CD4-positive, CD25-positive, alpha-beta regulatory T cell (primary cell): ENCODE measurements at regions not wholly inside any gene's neighbourhood (a gene's known extent, or its start where the extent isn't known, plus 50 kb on each side); places are given as distances from the start of the nearest gene placed in this dataset.

Source experiments
- ATAC-seq, 2 donors: fragments of 150-1000 bp; cut with Tn5 transposase; one replicate each; pipeline ENCODE4 v1.10.0; 2021; ENCODE audit warnings: low read depth in 2 of 2, moderate number of reproducible peaks in 2 of 2, moderate library complexity in 1 of 2
- DNase-seq, 3 donors: peaks; one replicate each; pipeline versions ENCODE4 v3.0.0 to v3.0.0-alpha.2; 2012 to 2022; ENCODE audit warnings: mixed read lengths in 1 of 3
- H3K27ac ChIP-seq: one replicate; pipeline ENCODE4 v1.7.0; 2013; ENCODE audit warnings: mild to moderate bottlenecking, low read length; ENCODE audit not compliant: insufficient read depth, poor library complexity, severe bottlenecking
- H3K27me3 ChIP-seq: one replicate; pipeline ENCODE4 v1.7.0; 2013; ENCODE audit warnings: low read length; ENCODE audit not compliant: control insufficient read depth, insufficient read depth
- H3K36me3 ChIP-seq: one replicate; pipeline ENCODE4 v1.7.0; 2013; ENCODE audit warnings: mild to moderate bottlenecking, low read length, moderate library complexity; ENCODE audit not compliant: control insufficient read depth, insufficient read depth
- H3K4me1 ChIP-seq: 2 replicates; pipeline ENCODE4 v1.7.0; 2013; ENCODE audit warnings: mild to moderate bottlenecking, low read length; ENCODE audit not compliant: insufficient read depth, control insufficient read depth, poor library complexity, severe bottlenecking
- H3K4me3 ChIP-seq: one replicate; pipeline ENCODE4 v1.7.0; 2013; ENCODE audit warnings: low read depth, mild to moderate bottlenecking, low read length, moderate library complexity
- H3K9me3 ChIP-seq, 2 experiments: 1 replicate in 1 of 2; 2 replicates in 1 of 2; pipeline ENCODE4 v1.7.0; 2013; ENCODE audit warnings: low read length in 2 of 2, mild to moderate bottlenecking in 1 of 2, moderate library complexity in 1 of 2; ENCODE audit not compliant: control insufficient read depth in 2 of 2
- H3K27ac Mint-ChIP-seq, 3 donors: one replicate each; pipeline ENCODE4 v1.8.0; 2020 to 2022; ENCODE audit warnings: mild to moderate bottlenecking in 3 of 3, mixed read lengths in 3 of 3, moderate library complexity in 2 of 3
- H3K27me3 Mint-ChIP-seq: one replicate; pipeline ENCODE4 v1.8.0; 2022; ENCODE audit warnings: mild to moderate bottlenecking, mixed read lengths
- H3K36me3 Mint-ChIP-seq: one replicate; pipeline ENCODE4 v1.8.0; 2020; ENCODE audit warnings: mixed read lengths
- H3K4me1 Mint-ChIP-seq, 4 donors: one replicate each; pipeline ENCODE4 v1.8.0; 2020 to 2022; ENCODE audit warnings: mixed read lengths in 4 of 4, mild to moderate bottlenecking in 1 of 4
- H3K4me3 Mint-ChIP-seq, 4 donors: one replicate each; pipeline ENCODE4 v1.8.0; 2020 to 2022; ENCODE audit warnings: mild to moderate bottlenecking in 4 of 4, mixed read lengths in 4 of 4, moderate library complexity in 3 of 4
- H3K9me3 Mint-ChIP-seq, 7 donors: one replicate each; pipeline ENCODE4 v1.8.0; 2020 to 2022; ENCODE audit warnings: mixed read lengths in 7 of 7, mild to moderate bottlenecking in 3 of 7, moderate library complexity in 2 of 7

GRCh38 chr7:70915067-70915466 lies 216.9 kb upstream of the GALNT17 start:
- Mint-ChIP-seq H3K27ac (no peak overlapping the region), H3K4me1 (no peaks in the 10 kb centered on the region), H3K4me3 (no peak overlapping the region), H3K27me3 (no peaks in the 10 kb centered on the region), H3K9me3 (peaks cover 0 to 12% (median 8%) of the 10 kb centered on the region in 7 donors), H3K36me3 (no peaks in the 10 kb centered on the region)
- Histone ChIP-seq H3K27ac (no peak overlapping the region), H3K9me3 (peaks cover 3 to 4% of the 10 kb centered on the region in 2 experiments), H3K4me1 (no peaks in the 10 kb centered on the region), H3K27me3 (no peaks in the 10 kb centered on the region), H3K4me3 (no peak overlapping the region), H3K36me3 (no peaks in the 10 kb centered on the region)
- ATAC-seq (no peak), DNase-seq (no peak)

- Histone ChIP-seq H3K4me1 (no peaks in the 10 kb centered on the region), H3K27me3 (no peaks in the 10 kb centered on the region), H3K27ac (no peak overlapping the region), H3K36me3 (no peaks in the 10 kb centered on the region), H3K4me3 (no peak overlapping the region), H3K9me3 (peaks cover 0 to 4% of the 10 kb centered on the region in 2 experiments)
- H3K27ac Mint-ChIP-seq, result no peak overlapping the region
- H3K36me3 Mint-ChIP-seq, result no peaks in the 10 kb centered on the region
- ATAC-seq (no peak), DNase-seq (no peak)
- no peaks in the 10 kb centered on the region for H3K27me3 Mint-ChIP-seq
- H3K4me3 Mint-ChIP-seq, result no peak overlapping the region
- H3K9me3 Mint-ChIP-seq, result peaks cover 0 to 24% (median 4%) of the 10 kb centered on the region in 7 donors
- H3K4me1 Mint-ChIP-seq, result no peaks in the 10 kb centered on the region
Observed at GRCh38 chr7:70919481-70920073, 212.4 kb upstream of the GALNT17 start.

GRCh38 chr7:70920876-70921275 lies 211.1 kb upstream of the GALNT17 start:
- H3K4me3 Mint-ChIP-seq, result no peak overlapping the region
- Histone ChIP-seq H3K36me3 (no peaks in the 10 kb centered on the region), H3K9me3 (peaks cover 0 to 4% of the 10 kb centered on the region in 2 experiments), H3K4me1 (no peaks in the 10 kb centered on the region), H3K27ac (no peak overlapping the region), H3K27me3 (no peaks in the 10 kb centered on the region), H3K4me3 (no peak overlapping the region)
- peaks cover 0 to 26% (median 3%) of the 10 kb centered on the region in 7 donors for H3K9me3 Mint-ChIP-seq
- no peaks in the 10 kb centered on the region for H3K4me1 Mint-ChIP-seq
- no peaks in the 10 kb centered on the region for H3K36me3 Mint-ChIP-seq
- ATAC-seq (no peak), DNase-seq (no peak)
- no peak overlapping the region for H3K27ac Mint-ChIP-seq
- no peaks in the 10 kb centered on the region for H3K27me3 Mint-ChIP-seq

GRCh38 chr7:70923181-70923845 lies 208.6 kb upstream of the GALNT17 start:
- ATAC-seq (no peak), DNase-seq (no peak)
- H3K27me3 ChIP-seq, result no peaks in the 10 kb centered on the region
- H3K4me1 ChIP-seq, result no peaks in the 10 kb centered on the region
- H3K9me3 Mint-ChIP-seq, result peaks cover 0 to 25% (median 3%) of the 10 kb centered on the region in 7 donors
- no peak overlapping the region for H3K27ac ChIP-seq
- H3K4me3 ChIP-seq, result no peak overlapping the region
- H3K27me3 Mint-ChIP-seq, result no peaks in the 10 kb centered on the region
- no peaks in the 10 kb centered on the region for H3K36me3 Mint-ChIP-seq
- no peaks in the 10 kb centered on the region for H3K4me1 Mint-ChIP-seq
- H3K36me3 ChIP-seq, result no peaks in the 10 kb centered on the region
- no peak overlapping the region for H3K27ac Mint-ChIP-seq
- peaks cover 0 to 4% of the 10 kb centered on the region in 2 experiments for H3K9me3 ChIP-seq
- no peak overlapping the region for H3K4me3 Mint-ChIP-seq

GRCh38 chr7:70925411-70926115 lies 206.4 kb upstream of the GALNT17 start:
- H3K27me3 Mint-ChIP-seq, result no peaks in the 10 kb centered on the region
- no peak overlapping the region for H3K4me3 Mint-ChIP-seq
- DNase-seq (no peak), ATAC-seq (no peak)
- Histone ChIP-seq H3K27ac (no peak overlapping the region), H3K4me3 (no peak overlapping the region), H3K36me3 (no peaks in the 10 kb centered on the region), H3K4me1 (no peaks in the 10 kb centered on the region), H3K9me3 (no peaks in the 10 kb centered on the region), H3K27me3 (no peaks in the 10 kb centered on the region)
- H3K27ac Mint-ChIP-seq, result no peak overlapping the region
- H3K4me1 Mint-ChIP-seq, result no peaks in the 10 kb centered on the region
- no peaks in the 10 kb centered on the region for H3K36me3 Mint-ChIP-seq
- H3K9me3 Mint-ChIP-seq, result peaks cover 0 to 19% (median 4%) of the 10 kb centered on the region in 7 donors

- Mint-ChIP-seq H3K4me3 (no peak overlapping the region), H3K4me1 (no peaks in the 10 kb centered on the region), H3K27me3 (no peaks in the 10 kb centered on the region), H3K27ac (peak overlapping the region in 1 of 3 donors; percentile 38), H3K36me3 (no peaks in the 10 kb centered on the region), H3K9me3 (peaks cover 0 to 13% (median 4%) of the 10 kb centered on the region in 7 donors)
- ATAC-seq, result no peak
- no peaks in the 10 kb centered on the region for H3K9me3 ChIP-seq
- DNase-seq, result no peak
- no peaks in the 10 kb centered on the region for H3K36me3 ChIP-seq
- no peaks in the 10 kb centered on the region for H3K4me1 ChIP-seq
- no peaks in the 10 kb centered on the region for H3K27me3 ChIP-seq
- no peak overlapping the region for H3K27ac ChIP-seq
- H3K4me3 ChIP-seq, result no peak overlapping the region
Observed at GRCh38 chr7:70926666-70927065, 205.3 kb upstream of the GALNT17 start.

GRCh38 chr7:70935311-70935710 lies 196.6 kb upstream of the GALNT17 start:
- Mint-ChIP-seq H3K4me3 (no peak overlapping the region), H3K4me1 (no peaks in the 10 kb centered on the region), H3K27ac (no peak overlapping the region), H3K36me3 (no peaks in the 10 kb centered on the region), H3K9me3 (peaks cover 3 to 15% (median 6%) of the 10 kb centered on the region in 7 donors), H3K27me3 (no peaks in the 10 kb centered on the region)
- Histone ChIP-seq H3K27me3 (no peaks in the 10 kb centered on the region), H3K27ac (no peak overlapping the region), H3K36me3 (no peaks in the 10 kb centered on the region), H3K4me1 (no peaks in the 10 kb centered on the region), H3K4me3 (no peak overlapping the region), H3K9me3 (peaks cover 2 to 5% of the 10 kb centered on the region in 2 experiments)
- ATAC-seq (no peak), DNase-seq (no peak)
